ENCODE measurements at regions not wholly inside any gene's neighbourhood (a gene's known extent, or its start where the extent isn't known, plus 50 kb on each side); places are given as distances from the start of the nearest gene placed in this dataset.

DNA sequence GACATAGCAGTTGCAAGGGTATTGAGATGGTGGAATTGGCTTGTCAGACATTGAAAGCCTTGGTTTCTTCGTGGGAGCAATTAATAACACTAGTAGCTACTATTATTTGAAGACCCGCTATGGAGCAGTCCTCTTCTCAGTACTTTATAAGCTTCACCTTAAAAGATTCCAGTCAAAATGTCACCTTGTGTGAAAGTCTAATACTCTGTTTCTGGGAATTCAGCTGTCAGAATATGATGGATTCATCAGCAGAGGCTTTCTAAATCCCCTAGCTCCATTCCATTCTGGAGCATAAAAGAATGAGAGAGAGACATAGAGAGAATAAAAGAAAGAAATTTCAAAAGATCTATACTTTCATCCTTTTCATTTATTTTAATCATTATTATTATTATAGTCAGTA, 375.9 kb upstream of the ADGRL2 start:
- TF ChIP-seq, protein P1, sequence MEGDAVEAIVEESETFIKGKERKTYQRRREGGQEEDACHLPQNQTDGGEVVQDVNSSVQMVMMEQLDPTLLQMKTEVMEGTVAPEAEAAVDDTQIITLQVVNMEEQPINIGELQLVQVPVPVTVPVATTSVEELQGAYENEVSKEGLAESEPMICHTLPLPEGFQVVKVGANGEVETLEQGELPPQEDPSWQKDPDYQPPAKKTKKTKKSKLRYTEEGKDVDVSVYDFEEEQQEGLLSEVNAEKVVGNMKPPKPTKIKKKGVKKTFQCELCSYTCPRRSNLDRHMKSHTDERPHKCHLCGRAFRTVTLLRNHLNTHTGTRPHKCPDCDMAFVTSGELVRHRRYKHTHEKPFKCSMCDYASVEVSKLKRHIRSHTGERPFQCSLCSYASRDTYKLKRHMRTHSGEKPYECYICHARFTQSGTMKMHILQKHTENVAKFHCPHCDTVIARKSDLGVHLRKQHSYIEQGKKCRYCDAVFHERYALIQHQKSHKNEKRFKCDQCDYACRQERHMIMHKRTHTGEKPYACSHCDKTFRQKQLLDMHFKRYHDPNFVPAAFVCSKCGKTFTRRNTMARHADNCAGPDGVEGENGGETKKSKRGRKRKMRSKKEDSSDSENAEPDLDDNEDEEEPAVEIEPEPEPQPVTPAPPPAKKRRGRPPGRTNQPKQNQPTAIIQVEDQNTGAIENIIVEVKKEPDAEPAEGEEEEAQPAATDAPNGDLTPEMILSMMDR (conservative IDR thresholded peaks at IDR 0.05), result no peak

DNA sequence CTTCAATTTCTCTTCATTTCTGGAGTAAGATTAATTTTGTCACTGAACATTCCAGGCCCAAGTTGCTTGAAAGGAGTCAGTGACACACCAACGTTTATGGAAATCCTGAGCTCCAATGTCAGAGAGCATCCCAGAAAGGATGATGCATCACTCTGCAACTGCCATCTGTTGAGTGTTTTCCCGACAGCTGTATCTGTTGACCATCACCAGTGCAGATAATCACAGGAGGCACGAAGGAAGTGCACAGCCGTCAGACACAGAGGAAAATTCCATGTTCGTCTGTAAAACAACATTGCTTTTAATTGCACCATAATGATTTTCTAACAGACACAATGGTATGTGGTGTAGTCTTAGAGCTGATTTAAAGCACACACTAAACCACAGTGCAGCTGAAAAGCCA, 376.7 kb upstream of the ADGRL2 start:
- TF ChIP-seq, protein P1 (conservative IDR thresholded peaks at IDR 0.05), result no peak
- no peak overlapping the region for H3K27ac ChIP-seq

More for the DNA sequence above, 375.9 kb upstream of the ADGRL2 start:
- H3K27ac ChIP-seq, result no peak overlapping the region

DNA sequence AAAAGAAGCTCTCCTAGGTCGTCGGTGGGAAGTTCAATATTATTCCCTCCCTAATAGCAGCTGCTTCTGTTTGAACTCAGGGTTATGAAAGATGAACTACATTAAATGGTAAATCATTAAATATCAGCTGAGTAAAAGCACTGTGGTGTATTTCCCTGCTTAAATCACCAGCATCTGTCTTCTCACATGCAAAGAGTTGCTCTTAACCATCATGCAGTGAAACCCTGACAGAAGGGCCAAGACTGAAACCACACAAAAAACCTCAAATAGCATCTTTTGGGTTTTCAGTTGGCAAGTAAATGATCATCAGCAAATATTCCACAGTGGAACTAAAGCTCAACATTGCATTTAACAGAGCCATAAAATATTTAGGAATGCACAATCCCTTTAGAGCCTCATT, 380.0 kb upstream of the ADGRL2 start:
- TF ChIP-seq, protein P1 (conservative IDR thresholded peaks at IDR 0.05), result no peak
- H3K27ac ChIP-seq, result no peak overlapping the region

DNA sequence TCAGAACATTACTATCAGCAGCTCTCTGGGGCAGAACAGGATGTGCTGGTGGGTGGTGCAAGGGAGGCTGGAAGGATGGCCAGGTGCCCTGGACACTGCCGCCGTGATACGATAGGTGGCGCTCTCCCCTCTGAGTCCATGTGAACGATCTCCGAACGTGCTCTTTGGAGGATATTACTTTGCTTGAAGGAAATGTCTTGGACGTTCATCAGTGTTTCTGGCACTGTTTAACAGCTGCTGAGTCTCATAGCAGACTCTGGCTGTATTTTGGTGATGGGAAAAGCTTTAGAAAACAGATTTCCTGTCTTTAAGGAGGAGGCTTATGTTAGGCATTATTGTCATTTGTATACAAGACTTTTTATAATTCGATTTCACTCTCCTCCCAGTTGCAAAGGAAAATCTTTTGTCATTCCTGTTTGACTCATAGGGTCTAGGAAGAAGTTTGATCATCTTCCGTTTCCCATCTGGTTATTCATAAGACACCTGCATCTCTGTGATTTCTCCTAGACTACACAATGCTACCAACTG, 386.2 kb upstream of the ADGRL2 start:
- H3K27ac ChIP-seq, result no peak overlapping the region
- TF ChIP-seq, protein P1 (conservative IDR thresholded peaks at IDR 0.05), result peak; percentile 5; the same call in 1 of the 2 replicates

DNA sequence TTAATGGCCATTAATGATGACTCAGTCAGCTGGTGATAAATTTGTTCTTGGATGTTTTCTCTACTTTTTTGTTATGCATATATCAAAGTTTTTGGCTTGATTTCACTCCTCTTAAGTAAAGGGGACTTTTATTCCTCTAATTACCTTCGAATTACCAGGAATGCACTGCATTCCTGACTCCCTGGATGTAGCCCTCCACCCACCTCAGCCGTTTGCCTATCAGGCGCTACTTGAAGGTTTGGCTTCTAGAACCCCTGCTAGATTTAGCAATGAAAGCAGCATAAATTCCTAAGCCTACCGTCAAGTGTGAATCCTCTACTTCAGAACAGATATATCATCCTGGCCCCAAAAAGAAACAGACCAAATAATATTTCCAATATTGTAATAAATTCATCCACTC, 387.8 kb upstream of the ADGRL2 start:
- TF ChIP-seq, protein P1 (conservative IDR thresholded peaks at IDR 0.05), result no peak
- H3K27ac ChIP-seq, result no peak overlapping the region

DNA sequence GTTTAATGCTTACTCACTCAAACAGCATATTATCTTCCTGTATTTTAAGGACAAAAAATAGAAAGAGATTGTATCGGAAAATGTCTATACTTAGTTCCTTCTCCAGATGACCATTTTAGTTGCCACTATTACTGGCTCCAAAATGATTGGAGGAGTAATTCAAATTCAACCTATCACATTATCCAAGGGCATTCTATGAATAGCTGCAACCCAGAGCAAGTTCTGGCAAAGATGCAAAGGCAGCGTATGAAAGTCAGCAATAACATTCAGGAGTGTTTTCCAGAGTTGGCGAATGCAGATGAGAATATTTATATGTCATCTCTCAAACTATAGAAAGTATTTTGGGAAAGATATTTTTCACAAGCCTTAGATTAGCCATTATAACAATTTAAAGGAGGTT, 389.8 kb upstream of the ADGRL2 start:
- TF ChIP-seq, protein P1 (conservative IDR thresholded peaks at IDR 0.05), result no peak
- H3K27ac ChIP-seq, result no peak overlapping the region

DNA sequence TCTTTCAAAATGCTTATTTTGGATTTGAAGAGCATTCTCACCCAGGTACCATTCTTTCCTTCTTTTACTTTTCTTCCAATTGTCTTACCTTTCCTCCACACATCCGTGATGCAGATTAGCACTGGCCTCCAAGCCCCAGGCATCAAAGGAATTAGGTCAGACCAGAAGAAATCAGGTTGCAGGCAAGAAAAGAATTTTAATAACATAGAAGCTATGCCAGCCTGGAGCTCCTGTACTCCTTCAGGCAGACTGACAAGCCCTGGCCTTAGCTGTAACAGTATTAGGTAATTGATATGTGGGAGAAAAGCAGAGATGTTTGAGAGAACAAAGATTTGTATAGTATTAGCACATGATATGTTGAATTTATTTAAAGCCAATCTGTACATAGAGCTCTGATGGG, 390.4 kb upstream of the ADGRL2 start:
- H3K27ac ChIP-seq, result no peak overlapping the region
- TF ChIP-seq, protein P1 (conservative IDR thresholded peaks at IDR 0.05), result no peak
